Breast epithelium (tissue), 4 donors: ENCODE measurements at regions not wholly inside any gene's neighbourhood (a gene's known extent, or its start where the extent isn't known, plus 50 kb on each side); places are given as distances from the start of the nearest gene placed in this dataset.

Experiments
- DNase-seq, 2 donors: peaks; one replicate each; pipeline ENCODE4 v3.0.0-alpha.2; 2019; ENCODE audit warnings: low spot score in 2 of 2
- H3K27ac ChIP-seq, 2 donors: fragments of 200-600 bp; sonication (generic) in 1 of 2; one replicate each; pipeline ENCODE4 v1.5.1; 2016 to 2019; ENCODE audit warnings: mild to moderate bottlenecking in 1 of 2
- H3K27me3 ChIP-seq, 2 donors: fragments of 200-600 bp; sonication (generic) in 1 of 2; one replicate each; pipeline versions ENCODE4 v1.5.1 to v1.6.0; 2017 to 2019; ENCODE audit warnings: control low read depth in 1 of 2, mild to moderate bottlenecking in 1 of 2
- H3K36me3 ChIP-seq: fragments of 200-600 bp; one replicate; pipeline ENCODE4 v1.5.1; 2019
- H3K4me1 ChIP-seq, 2 donors: fragments of 200-600 bp; sonication (generic); one replicate each; pipeline ENCODE4 v1.5.1; 2016 to 2019; ENCODE audit warnings: control low read depth in 1 of 2
- H3K4me3 ChIP-seq, 3 donors: fragments of 200-600 bp; sonication (generic); 1 replicate in 2 of 3; 2 replicates in 1 of 3; pipeline ENCODE4 v1.5.1; 2016 to 2019; ENCODE audit warnings: mild to moderate bottlenecking in 3 of 3, moderate library complexity in 2 of 3
- H3K9me3 ChIP-seq, 2 donors: fragments of 200-600 bp; sonication (generic) in 1 of 2; one replicate each; pipeline ENCODE4 v1.5.1; 2016 to 2019; ENCODE audit warnings: control low read depth in 1 of 2
- CTCF ChIP-seq, 3 donors: fragments of 450-650 bp; IDR thresholded peaks; one replicate each; pipeline ENCODE4 v1.5.1; 2016 to 2017; ENCODE audit warnings: antibody characterized with exemption in 3 of 3, mild to moderate bottlenecking in 3 of 3, moderate library complexity in 3 of 3
- POLR2A ChIP-seq: fragments of 450-650 bp; IDR thresholded peaks from one replicate; pipeline ENCODE4 v1.6.1; 2016; ENCODE audit warnings: antibody characterized with exemption, mild to moderate bottlenecking, moderate library complexity
- POLR2AphosphoS5 ChIP-seq, 3 donors: sonication (generic); formaldehyde crosslinking; IDR thresholded peaks; one replicate each; pipeline ENCODE4 v1.6.1; 2017; ENCODE audit warnings: antibody characterized with exemption in 3 of 3
- intact Hi-C: fragments of 100-400 bp; cut with DNase I; formaldehyde crosslinking; loops from one replicate; pipeline ENCODE4 v1.15.1; 2023; ENCODE audit warnings: low total_unique reads

- TF ChIP-seq POLR2A, result no peak
- intact Hi-C loops, result no loop called here
- Histone ChIP-seq H3K9me3 (no peaks in the 10 kb centered on the region), H3K4me1 (no peaks in the 10 kb centered on the region), H3K36me3 (no peaks in the 10 kb centered on the region), H3K27ac (no peak overlapping the region), H3K27me3 (no peaks in the 10 kb centered on the region), H3K4me3 (no peak overlapping the region)
- no peak for DNase-seq
Measured at GRCh38 chr5:133682451-133682850, 70.1 kb upstream of the FSTL4 start.

GRCh38 chr5:133681896-133682295 is 69.6 kb upstream of the FSTL4 start:
- DNase-seq, result no peak
- Histone ChIP-seq H3K27me3 (no peaks in the 10 kb centered on the region), H3K27ac (no peak overlapping the region), H3K36me3 (no peaks in the 10 kb centered on the region), H3K4me1 (no peaks in the 10 kb centered on the region), H3K4me3 (no peak overlapping the region), H3K9me3 (no peaks in the 10 kb centered on the region)
- TF ChIP-seq POLR2A (no peak), CTCF (IDR thresholded peaks at IDR 0.05) (no peak), POLR2AphosphoS5 (IDR thresholded peaks at IDR 0.05) (no peak)
- intact Hi-C loops, result no loop called here

GRCh38 chr5:133680830-133681565 is 68.7 kb upstream of the FSTL4 start:
- H3K4me1 ChIP-seq, result no peaks in the 10 kb centered on the region
- no peaks in the 10 kb centered on the region for H3K9me3 ChIP-seq
- no peak overlapping the region for H3K4me3 ChIP-seq
- TF ChIP-seq POLR2A (no peak), CTCF (IDR thresholded peaks at IDR 0.05) (no peak)
- DNase-seq, result no peak
- no peak overlapping the region for H3K27ac ChIP-seq
- no peaks in the 10 kb centered on the region for H3K36me3 ChIP-seq
- no peaks in the 10 kb centered on the region for H3K27me3 ChIP-seq
- intact Hi-C loops, result no loop called here

GRCh38 chr5:133679534-133679933 is 67.2 kb upstream of the FSTL4 start:
- intact Hi-C loops, result no loop called here
- no peak for DNase-seq

GRCh38 chr5:133675376-133676154 is 63.2 kb upstream of the FSTL4 start:
- TF ChIP-seq CTCF (IDR thresholded peaks at IDR 0.05) (no peak), POLR2AphosphoS5 (IDR thresholded peaks at IDR 0.05) (no peak), POLR2A (no peak)
- H3K36me3 ChIP-seq, result no peaks in the 10 kb centered on the region
- H3K9me3 ChIP-seq, result peaks cover 0 to 3% of the 10 kb centered on the region in 2 donors
- H3K27ac ChIP-seq, result no peak overlapping the region
- DNase-seq, result no peak
- no peaks in the 10 kb centered on the region for H3K27me3 ChIP-seq
- intact Hi-C loops, result no loop called here
- H3K4me1 ChIP-seq, result no peaks in the 10 kb centered on the region
- no peak overlapping the region for H3K4me3 ChIP-seq

More at GRCh38 chr5:133679534-133679933, 67.2 kb upstream of the FSTL4 start:
- Histone ChIP-seq H3K27ac (no peak overlapping the region), H3K36me3 (no peaks in the 10 kb centered on the region), H3K4me1 (no peaks in the 10 kb centered on the region), H3K27me3 (no peaks in the 10 kb centered on the region), H3K4me3 (no peak overlapping the region), H3K9me3 (no peaks in the 10 kb centered on the region)
- no peak for TF ChIP-seq POLR2A
- no peak for TF ChIP-seq POLR2AphosphoS5 (IDR thresholded peaks at IDR 0.05)
- no peak for TF ChIP-seq CTCF (IDR thresholded peaks at IDR 0.05)
